Fibroblast of skin of right quadriceps (primary cell): ENCODE measurements at regions not wholly inside any gene's neighbourhood (a gene's known extent, or its start where the extent isn't known, plus 50 kb on each side); places are given as distances from the start of the nearest gene placed in this dataset.

Experiments used
- DNase-seq: peaks from one replicate; pipeline ENCODE4 v3.0.0-alpha.2; 2013

DNA sequence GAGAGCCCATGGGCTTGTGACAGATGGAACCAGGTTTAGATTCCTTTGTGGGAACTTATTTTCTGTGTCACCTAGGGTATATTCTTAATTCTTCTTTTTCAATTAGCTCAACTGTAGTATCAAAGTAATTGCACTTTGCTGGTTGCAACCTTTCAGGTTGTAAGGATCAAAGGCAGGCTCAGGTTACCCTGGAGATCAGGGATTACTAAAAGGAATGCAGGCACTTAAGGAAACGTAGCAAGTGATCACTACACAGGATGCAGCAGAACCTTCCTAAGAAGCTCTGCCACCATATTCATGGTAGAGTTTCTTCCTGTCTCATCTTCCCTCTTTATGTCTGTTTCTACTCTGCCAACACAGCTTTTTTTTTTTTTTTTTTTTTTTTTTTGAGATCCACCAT, 133.2 kb upstream of the JAG1 start:
- DNase-seq = no peak

- DNase-seq = peak; percentile 28
These were observed 139.0 kb upstream of the JAG1 start for GRCh38 chr20:10812759-10813327.

DNA sequence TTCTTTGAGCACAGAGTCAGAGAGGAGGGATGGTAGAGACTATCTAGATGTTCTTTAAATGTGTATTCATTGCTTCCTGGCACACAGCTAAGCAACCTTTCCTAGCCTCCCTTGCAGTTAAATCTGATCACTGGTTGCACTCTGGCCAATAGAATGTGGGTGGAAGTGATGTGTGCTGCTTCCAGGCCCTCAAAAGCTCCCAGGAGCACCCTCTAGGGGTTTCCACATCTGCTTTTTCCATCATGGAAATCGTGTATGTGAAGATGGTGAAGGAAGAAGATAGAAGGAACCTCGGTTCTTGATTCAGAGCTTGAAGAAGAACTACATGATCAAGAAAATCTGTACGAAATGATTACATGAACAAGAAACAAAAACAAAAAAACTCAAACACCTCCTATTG, 149.8 kb upstream of the JAG1 start:
- DNase-seq = no peak

DNA sequence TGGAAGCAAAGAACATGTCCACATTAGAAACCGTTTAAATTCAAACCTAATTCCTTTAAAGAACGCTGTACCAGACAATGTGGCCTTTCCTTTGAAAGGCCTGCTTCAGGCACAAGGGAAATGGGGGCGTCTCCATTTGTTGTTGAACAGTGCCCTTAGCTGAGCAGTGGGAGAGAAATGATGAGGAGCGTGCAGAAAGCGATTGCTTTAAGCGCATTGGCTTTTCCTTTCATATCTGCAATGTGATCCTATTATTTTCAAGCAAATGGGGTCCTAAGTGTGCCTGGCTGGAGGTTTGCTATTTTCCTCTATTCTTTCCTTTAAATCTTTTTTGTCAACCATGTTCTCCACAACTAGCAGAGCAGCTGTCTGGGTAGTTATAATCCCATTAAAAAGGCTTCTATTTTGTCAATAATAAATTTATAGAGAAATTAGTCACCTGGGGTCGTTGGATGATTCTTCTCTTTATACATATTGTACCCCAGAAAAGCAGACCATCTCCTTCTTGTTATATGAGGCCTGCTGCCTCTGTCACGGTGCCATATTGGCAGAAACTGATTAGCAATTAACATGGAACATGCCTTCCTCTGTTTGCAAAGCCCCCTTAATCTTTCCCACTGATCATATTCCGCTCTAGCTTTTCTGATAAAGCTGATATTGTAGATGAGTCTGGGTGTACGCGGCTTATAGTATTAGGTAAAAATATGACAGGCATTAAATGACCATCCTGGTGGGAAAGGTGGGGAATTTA, 151.1 kb upstream of the JAG1 start:
- no peak for DNase-seq

DNA sequence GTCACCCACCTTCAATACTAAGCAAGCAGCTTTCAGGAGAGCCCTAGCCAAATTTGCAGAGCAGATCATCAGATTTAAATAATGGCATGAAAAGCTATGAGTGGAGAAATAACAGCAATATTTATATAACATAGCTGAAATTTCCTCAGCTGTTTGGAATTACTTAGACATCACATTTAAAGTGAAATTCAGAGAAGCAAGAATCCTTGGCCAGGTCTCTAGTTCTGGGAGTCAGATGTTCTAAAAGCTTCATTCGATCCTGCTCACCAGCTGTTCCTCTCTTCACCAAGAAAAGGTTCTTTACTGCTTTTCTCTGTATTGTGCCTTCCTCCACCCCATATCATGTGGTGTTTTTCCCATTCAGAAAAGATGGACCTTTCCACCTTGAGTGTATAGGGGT, 152.3 kb upstream of the JAG1 start:
- DNase-seq = no peak

DNA sequence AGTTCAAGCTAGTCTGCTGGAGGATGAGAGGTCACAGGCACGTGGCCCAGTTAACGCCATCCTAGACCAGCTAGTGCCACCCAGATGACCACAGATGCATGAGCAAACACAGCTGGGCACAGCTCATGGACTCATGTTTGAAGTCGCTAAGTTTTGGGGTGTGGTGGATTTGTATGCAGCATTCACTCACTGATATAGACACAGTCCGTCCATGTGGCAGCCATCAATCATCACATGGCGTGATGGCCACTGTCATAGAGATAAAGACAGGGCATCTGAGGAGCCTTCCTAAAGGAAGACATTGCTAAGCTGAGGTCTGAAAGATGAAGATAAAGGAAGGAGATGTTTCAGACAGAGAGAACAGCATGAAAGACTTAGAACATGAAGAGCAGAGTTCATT, 154.4 kb upstream of the JAG1 start:
- DNase-seq = no peak

- peak; percentile 72 for DNase-seq
These were observed 158.3 kb upstream of the JAG1 start for GRCh38 chr20:10832141-10832540.

DNA sequence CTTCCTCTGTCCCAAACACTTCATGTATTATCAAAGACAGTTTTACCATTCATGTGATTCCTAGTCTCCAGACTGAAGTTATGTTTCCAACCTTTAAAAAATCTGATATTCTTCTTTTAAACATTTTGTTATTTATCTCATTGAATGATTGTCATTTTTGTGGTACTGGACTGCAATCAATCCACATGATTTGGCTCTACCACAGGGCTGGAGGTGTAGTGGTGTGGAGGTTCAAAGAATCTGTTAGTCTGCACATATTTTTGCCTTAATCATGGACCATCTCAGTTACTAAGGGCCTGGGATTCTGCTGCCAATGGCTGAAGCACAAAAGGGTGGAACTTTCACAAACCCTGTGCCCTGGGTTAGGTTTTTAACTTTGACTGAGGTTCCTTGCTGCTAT, 164.1 kb upstream of the JAG1 start:
- DNase-seq = no peak

- peak; percentile 32 for DNase-seq
These were observed 168.3 kb upstream of the JAG1 start for GRCh38 chr20:10842116-10842515.

DNA sequence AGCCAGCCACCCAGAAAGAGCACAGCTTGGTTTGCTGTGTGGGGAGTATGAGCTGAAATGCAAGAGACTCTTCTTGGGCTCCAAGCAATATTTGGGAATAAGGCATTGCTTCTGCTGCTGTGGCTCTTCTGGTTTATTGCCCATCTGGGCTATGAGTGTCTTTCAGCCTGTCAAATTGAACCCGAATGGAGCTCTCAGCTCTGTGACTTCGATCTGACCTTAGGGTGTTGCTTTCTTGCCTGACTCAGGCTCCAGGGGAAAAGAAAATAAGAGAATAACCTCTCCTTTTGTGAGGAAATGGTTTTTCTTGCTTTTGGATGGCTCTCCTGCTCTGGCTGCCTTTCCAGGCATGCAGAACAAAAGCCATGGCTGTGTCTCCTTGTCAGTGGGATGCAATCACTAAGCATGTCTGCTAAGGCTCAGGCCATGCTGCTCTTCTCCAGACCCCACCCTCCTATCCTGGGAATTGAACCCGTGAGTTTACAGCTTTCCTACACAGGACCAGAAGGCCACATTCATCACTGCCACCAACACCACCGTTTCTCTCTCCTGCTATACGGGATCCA, 169.4 kb upstream of the JAG1 start:
- no peak for DNase-seq

GRCh38 chr20:10846766-10847165, 173.0 kb upstream of the JAG1 start:
- peak; percentile 75 for DNase-seq

GRCh38 chr20:10848810-10849370, 175.1 kb upstream of the JAG1 start:
- DNase-seq = peak; percentile 92

- DNase-seq = no peak
These were observed 179.4 kb upstream of the JAG1 start for GRCh38 chr20:10853176-10853575.

- DNase-seq = no peak
These were observed 179.9 kb upstream of the JAG1 start for GRCh38 chr20:10853731-10854130.

GRCh38 chr20:10854976-10855375, 181.2 kb upstream of the JAG1 start:
- peak; percentile 66 for DNase-seq

GRCh38 chr20:10855778-10856177, 182.0 kb upstream of the JAG1 start:
- no peak for DNase-seq

DNA sequence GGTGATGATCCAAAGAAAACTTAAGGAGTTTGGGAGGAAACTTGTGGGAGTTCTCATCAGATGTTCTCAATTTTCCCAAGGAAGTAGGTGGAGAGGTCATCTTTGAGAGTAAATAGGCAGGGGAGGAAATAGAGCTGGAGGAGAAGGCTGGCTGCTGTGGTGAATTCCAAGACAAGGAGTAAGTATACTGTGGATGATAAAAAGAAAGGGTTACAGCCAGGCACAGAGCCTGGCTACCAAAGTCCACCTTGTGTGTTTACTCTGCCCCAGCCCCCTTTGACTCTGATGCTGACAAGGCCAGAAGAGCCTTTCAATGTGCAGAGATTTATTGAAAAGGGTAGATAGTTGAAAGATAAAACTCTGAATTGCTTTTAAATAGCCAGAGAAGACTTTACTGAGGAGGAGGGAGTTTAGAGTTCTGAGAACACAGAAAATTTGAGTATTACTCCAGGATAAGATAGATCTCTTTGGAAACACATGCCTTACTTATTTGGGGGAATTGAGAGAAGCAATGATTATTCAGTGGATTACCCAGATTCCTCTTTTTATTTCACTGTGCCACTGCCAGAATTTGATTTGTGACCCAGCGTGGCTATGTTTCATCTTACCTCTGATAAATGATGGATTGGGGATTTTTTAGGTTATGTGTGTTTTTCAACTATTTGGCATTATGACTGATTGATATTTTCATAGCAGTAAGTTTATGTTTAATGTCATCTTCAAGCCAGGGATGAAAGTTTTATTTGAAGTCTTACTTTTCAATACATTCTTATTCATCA, 182.6 kb upstream of the JAG1 start:
- no peak for DNase-seq

DNA sequence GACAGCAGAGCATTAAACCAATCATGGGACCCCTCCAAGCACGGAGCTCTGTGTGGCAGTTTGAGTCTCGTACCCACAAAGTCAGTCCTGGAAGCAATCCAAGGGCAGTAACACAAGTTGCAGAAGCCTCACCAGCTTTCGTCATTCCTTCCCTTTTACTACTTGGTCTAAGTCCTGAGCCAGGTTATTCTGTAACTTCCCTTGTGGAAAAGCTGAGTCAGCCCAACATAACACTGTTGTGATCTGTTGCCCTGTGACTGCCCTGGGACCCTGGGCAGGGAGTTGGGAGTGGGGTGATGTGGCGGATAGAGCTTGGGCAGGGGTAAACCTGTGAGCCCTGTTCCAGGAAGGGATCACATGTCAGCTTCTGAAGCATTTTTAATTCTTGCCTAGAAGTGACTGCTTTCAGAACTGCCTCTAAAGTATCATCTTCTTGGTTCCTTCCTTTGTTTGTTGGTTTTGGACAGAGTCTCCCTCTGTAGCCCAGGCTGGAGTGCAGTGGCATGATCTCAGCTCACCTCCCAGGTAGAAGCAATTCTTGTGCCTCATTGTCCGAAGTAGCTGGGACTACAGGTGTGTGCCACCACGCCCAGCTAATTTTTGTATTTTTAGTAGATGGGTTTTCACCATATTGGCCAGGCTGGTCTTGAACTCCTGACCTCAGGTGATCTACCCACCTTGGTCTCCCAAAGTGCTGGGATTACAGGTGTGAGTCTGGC, 183.7 kb upstream of the JAG1 start:
- peak; percentile 69 for DNase-seq

DNA sequence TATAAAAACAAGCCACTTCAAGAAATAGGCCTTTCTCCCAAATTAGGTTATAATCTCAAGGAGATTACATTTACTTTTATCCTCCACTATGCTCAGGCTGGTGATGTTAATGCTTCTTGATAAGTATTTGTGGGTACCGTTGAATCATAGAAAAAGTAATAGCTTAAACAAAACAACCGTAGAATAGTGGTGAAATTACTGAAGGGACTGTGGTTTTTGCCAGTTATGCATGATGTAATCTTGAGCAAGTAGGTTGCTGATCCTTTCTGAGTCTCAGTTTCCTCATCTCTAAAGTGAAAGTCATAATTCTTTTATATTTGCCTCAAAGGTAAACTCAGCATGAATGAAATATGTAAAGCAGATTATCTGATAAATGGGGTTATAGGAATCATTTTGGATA, 187.3 kb upstream of the JAG1 start:
- DNase-seq = peak; percentile 65

GRCh38 chr20:10861619-10862018, 187.8 kb upstream of the JAG1 start:
- DNase-seq = peak; percentile 42

- peak; percentile 79 for DNase-seq
These were observed 189.7 kb upstream of the JAG1 start for GRCh38 chr20:10863337-10864060.

DNA sequence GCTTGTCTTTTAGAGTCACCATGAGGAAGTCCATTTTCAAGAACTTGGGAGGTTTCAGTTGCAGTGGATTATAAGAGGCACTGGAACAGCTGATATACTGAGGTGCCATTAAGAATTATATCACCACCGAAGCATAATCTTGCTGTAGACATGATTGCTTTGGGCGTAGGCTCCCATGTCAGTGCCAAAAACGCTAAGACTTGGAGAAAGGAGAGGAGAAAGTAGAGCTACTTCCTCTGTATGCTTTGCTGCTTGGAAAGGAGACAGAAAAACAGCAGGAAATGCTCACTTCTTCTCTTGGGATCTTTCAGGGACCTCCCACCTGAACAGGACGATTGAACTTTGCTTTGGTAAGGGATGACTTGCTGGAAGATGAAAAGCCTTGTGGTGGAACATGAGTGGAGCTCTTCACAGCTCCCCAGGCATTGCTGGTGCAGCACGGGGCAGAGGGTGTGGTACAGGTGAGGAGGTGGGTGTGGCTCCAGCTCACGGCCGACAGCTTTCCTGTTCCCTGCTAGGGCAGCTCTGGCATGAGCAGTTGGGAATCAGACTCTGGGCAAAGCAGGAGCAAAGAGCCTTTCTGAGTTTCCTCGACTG, 190.4 kb upstream of the JAG1 start:
- peak; percentile 22 for DNase-seq
